ENCODE measurements at regions not wholly inside any gene's neighbourhood (a gene's known extent, or its start where the extent isn't known, plus 50 kb on each side); places are given as distances from the start of the nearest gene placed in this dataset.

GRCh38 chr3:18177271-18177670, 247.9 kb downstream of the SATB1 start:
- TF ChIP-seq CTCF (optimal IDR thresholded peaks at IDR 0.05 in 1 of 3, IDR thresholded peaks at IDR 0.05 in 1 of 3, conservative IDR thresholded peaks at IDR 0.05 in 1 of 3; ENCODE audit: extremely low read depth in 1 of 3, insufficient read depth in 2 of 3, low read length in 3 of 3), result no peak
- TF ChIP-seq EZH2 (IDR thresholded peaks at IDR 0.05; ENCODE audit: low read length), result no peak
